Activated CD4-positive, alpha-beta T cell treated with anti-CD3 and anti-CD28 coated beads, Interleukin-2, amount 50 U/mL, for 48 hours (primary cell): ENCODE measurements at regions not wholly inside any gene's neighbourhood (a gene's known extent, or its start where the extent isn't known, plus 50 kb on each side); places are given as distances from the start of the nearest gene placed in this dataset.

Source experiments
- DNase-seq, 2 experiments: peaks; one replicate each; pipeline ENCODE4 v3.0.0-alpha.2; 2020

- no peak for DNase-seq
Measured at GRCh38 chr5:74309050-74309449, 331.5 kb downstream of the ENC1 start.

DNA sequence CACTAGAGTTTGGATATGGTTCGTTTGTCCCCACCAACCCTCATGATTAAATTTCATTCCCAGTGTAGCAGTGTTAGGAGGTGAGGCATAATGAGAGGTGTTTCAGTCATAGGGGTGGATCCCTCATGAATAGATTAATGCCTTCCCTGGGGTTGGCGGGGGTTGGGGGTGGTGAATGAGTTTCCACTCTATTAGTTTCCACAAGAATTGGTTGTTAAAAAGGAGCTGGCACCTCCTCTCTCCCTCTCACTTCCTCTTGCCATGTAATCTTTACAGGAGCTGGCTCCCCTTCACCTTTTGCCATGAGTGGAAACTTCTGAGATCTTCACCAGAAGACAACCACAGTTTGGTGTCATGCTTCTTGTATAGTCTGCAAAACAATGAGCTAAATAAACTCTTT is 333.7 kb downstream of the ENC1 start:
- DNase-seq = no peak

DNA sequence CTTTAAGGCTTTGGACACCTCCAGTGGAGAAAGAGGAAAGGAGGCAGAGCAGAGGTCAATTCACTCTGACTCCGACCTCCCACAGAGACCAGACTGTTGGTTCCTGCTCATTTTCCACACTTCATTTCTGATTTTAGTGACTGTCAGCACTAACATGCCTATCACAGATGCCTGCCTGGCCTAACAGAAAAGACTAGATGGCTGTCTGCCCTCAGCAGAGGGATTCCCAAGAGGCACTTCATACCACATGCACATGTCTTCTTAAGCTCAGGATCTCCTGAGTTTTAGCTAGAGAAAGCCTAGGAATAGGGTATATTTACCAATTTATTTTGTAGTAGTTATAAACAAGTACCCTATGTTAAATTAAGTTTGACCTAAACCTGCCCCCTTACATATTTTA is 336.0 kb downstream of the ENC1 start:
- DNase-seq = no peak

GRCh38 chr5:74303578-74303977 is 336.9 kb downstream of the ENC1 start:
- DNase-seq = no peak

DNA sequence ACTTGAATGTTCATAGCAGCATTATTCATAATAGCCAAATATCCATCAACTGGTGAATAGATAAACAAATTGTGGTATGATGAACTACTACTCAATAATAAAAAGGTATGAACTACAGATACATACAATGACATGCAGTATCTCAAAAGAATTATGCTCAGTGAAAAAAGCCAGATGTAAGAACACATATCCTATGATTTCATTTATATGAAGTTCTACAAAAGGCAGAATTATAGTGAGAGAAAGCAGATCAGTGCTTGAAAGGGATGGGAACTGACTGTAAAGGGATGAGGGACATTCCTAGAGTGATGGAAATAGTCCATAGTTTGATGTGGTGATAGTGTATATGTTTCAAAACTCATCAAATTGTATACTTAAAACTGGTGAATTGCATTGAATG is 339.0 kb downstream of the ENC1 start:
- DNase-seq = no peak

- DNase-seq = no peak
Measured at GRCh38 chr5:74300808-74301389, 339.6 kb downstream of the ENC1 start.

GRCh38 chr5:74299833-74300232 is 340.7 kb downstream of the ENC1 start:
- DNase-seq = no peak

DNA sequence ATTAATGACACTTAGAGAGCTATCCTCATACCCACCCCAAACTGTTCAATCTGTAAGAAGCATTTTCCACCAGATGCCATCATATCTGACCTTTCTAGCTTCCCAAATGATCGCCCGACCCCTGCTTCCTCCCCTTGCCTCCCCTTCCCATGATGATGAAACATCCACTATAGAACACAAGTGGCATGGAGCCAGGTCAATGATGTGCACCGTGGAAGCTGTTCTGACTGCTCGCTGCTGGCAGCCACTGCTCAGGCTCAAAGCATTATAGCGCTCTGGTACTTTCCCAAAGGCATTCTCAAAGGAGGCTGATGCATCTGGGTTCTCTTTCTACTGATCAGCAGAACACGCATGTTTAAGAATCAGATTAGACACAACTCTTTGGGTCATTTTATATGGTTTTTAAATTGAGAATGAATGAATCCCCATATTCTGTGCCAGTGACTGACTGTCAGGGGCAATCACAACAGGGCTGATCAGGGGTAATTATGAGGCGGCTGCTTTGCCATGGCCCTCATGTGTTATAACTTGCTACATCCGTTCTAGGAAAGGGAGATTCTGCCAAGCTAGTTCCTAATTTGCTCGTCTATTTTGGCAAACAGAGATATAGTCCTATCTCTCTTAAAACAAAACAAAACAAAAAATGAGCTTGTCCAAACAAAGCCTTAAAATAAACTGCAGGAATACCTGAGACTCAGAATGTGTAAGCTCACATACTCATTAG is 343.7 kb downstream of the ENC1 start:
- DNase-seq = no peak

DNA sequence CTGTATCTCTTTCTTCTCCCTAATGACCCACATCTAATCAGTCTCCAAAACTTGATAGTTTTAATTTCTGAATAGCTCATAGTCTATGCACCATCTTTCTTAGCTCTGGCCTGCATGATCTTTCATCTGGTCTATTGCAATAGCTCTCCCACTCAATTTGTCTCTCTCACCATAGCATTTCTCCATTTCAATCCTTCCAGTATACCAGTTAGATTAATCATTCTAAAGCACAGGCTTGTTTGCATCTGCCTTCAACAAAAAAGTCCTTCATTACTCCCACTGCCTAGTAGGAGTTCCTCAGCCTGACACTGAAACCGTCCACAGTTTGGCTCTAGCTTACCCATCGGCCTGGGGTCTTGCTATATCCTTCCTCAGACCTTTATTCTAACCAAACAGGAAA is 344.9 kb downstream of the ENC1 start:
- DNase-seq = no peak

- no peak for DNase-seq
Measured at GRCh38 chr5:74295141-74295540, 345.4 kb downstream of the ENC1 start.

DNA sequence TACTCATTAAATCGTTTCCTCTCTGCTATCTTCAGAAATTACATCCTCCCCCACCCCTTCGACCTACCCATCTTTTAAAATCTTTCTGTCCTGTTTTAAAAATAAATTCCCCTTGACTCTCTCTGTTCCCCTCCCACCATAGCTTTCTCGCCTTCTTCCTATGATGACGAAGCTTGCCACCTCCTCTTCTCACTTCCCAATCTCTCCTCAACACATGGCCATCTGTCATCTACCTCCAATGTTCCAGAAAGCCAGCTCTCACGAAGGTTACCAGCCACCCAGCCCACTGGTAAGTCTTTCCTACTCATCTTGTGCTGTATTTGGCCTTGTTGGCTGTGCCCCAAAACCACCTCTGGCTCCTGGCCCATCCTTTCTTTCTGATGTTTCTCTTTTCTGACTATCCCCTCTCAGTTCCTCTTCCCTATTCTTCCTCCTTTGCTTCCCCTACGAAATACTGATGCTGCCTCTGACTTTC is 346.3 kb downstream of the ENC1 start:
- DNase-seq = no peak

GRCh38 chr5:74293182-74293581 is 347.3 kb downstream of the ENC1 start:
- DNase-seq = no peak

GRCh38 chr5:74290634-74291241 is 349.8 kb downstream of the ENC1 start:
- DNase-seq = no peak

- DNase-seq = no peak
Measured at GRCh38 chr5:74289691-74290090, 350.8 kb downstream of the ENC1 start.

DNA sequence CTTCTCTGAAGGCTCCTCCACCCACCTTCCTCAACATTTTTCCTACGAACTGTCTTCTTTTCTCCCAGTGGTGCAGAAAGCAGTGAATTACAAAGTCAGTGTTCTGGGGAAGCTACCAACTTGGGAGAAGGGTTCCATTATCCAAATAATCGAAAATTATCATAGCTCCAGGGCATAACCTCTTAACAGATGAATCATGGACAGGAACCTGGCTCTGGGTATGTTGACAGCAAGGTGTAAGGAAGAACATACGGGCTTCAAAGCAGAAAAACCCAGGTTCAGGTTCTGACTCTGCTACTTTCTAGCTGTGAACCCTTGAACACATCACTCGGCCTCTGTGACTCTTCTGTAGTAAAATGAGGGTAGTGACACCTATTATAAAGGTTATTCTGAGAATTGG is 351.3 kb downstream of the ENC1 start:
- no peak for DNase-seq

GRCh38 chr5:74288448-74289108 is 351.9 kb downstream of the ENC1 start:
- no peak for DNase-seq

DNA sequence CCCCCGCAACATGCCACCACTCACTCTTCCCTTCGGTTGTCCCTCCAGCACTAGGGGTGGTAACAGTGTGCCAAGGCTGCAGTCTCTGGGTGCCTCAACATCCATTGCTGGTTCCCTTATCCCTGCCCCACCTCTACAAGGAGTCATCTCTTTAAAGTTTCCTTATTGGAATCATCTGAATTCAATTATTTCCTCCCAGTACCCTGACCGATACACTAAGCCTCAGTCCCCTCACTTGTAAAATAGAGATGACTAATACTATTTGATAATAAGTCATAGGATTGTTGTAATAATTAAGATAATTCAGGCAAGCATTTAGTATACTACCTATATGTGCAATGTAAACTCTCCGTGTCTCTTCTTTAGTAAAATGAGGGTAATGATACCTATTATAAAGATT is 352.5 kb downstream of the ENC1 start:
- DNase-seq = no peak

DNA sequence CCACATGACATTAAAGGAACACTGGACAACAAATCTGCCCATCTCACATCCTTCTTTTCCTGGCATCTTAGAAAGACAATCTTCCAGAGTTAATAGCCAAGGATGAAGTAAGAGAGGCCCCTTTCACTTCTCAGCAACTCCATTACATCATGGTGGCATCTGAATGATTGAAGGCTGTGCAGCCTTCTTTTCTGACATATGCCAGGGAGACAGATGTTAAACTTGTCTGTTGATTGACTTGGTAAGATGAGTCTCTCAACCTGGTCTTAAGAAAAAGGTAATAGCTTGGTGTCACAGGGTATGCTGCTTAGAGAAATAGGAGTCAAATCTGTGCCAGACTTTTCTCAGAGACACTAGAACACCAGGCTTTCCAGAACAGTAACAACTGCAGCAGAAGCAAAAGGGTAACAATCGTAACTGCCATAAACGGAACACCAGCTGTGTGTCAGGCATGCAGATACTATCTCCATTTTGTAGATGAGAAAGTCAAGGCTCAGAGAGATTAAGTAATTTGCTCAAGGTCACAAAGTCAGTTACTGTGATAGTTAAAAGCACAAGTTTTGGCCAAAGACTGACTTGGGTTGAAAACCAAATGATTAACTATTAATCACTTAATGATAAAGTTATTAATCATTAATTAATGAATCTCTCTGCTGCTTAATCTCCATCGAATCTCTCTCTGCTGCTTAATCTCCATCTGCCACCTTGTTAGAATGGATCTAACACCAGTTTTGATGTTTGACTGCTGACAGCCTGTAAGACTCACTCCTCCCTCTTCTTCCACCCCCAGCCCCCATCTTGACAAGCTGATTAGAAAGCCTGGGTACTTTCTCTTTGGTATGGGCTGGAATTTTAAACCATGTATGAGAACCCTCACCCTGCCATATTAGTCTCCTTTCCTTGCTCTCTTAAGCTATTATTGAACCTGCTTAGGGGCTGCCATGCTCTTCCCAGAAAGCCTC is 353.5 kb downstream of the ENC1 start:
- no peak for DNase-seq

DNA sequence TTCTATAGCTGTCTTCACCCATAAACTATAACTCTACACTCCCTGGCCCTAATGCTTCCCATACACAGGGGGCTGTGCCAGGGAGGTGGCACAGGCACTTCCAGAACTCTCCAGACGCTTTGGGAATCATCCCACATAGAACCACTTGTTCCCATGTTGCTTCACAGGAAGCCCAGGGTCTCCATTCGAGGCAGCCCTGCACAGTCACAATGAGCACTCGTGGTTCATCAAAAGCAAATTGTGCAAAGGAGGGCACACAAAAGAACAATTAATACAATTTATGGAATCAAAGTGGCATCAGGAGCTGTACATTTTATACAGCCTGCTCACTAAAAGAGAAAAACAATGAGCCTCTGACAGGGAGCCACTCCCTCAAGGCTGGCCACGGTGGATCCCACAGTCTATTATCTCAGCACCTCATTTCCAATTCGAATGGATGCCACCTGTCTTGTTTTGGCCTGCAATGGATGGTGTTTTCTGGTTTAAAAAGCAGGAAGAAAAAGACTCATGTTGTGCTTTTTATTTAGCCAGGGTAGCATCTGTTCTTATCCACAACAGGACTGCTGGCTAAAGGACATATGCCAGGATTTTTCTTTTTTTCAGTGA is 354.8 kb downstream of the ENC1 start:
- no peak for DNase-seq

- DNase-seq = no peak
Measured at GRCh38 chr5:74282490-74282889, 358.0 kb downstream of the ENC1 start.

DNA sequence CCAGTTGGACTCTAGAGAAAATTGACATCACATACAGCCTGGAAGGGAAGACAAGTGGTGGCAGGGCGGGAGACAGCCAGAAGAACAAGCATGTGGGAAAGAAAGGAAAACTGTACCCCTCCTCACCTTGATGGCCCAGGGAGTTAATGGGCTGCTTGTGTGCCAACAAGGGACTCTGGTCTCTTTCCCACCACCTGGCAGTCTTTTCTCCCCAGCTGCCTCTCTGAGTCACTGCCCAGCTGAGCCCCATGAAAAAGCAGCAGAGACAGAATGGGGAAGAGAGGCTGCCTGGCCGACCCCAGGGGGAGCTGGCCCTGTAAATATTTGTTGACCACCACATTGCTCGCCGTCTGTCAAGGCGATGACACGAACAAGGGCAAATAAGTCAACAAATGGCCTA is 359.4 kb downstream of the ENC1 start:
- no peak for DNase-seq

GRCh38 chr5:74280306-74280705 is 360.2 kb downstream of the ENC1 start:
- no peak for DNase-seq
